ENCODE measurements at regions not wholly inside any gene's neighbourhood (a gene's known extent, or its start where the extent isn't known, plus 50 kb on each side); places are given as distances from the start of the nearest gene placed in this dataset.
"Not testable (repeated sequence)": the region's sequence is repeated elsewhere in the genome, so short reads cannot be mapped to it uniquely, and the experiment has no call there.

DNA sequence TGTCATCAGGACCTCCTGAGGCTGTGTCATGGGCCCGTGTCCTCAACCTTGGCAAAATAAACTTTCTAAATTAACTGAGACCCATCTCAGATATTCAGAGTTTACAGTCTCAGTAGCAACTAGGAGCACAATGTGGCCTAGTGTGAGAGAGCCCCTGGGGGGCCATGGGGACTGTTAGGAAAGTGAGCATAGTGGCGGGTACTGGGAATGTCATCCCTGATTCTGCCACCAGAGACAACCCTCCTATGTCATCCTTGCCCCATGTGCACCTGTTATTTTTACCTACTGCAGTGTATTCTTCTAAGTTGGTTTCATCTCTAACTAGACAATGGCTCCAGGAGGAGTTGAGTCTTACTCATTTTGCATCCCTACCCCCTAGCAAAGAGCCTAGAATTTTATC lies 78.6 kb downstream of the CCDC71L start:
- no peak for TF ChIP-seq RARB (CRISPR knock-in tag; IDR thresholded peaks at IDR 0.05)
- TF ChIP-seq, protein P1, sequence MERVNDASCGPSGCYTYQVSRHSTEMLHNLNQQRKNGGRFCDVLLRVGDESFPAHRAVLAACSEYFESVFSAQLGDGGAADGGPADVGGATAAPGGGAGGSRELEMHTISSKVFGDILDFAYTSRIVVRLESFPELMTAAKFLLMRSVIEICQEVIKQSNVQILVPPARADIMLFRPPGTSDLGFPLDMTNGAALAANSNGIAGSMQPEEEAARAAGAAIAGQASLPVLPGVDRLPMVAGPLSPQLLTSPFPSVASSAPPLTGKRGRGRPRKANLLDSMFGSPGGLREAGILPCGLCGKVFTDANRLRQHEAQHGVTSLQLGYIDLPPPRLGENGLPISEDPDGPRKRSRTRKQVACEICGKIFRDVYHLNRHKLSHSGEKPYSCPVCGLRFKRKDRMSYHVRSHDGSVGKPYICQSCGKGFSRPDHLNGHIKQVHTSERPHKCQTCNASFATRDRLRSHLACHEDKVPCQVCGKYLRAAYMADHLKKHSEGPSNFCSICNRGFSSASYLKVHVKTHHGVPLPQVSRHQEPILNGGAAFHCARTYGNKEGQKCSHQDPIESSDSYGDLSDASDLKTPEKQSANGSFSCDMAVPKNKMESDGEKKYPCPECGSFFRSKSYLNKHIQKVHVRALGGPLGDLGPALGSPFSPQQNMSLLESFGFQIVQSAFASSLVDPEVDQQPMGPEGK (CRISPR knock-in tag; IDR thresholded peaks at IDR 0.05; ENCODE audit: borderline replicate concordance), result no peak
- TF ChIP-seq, protein P2, sequence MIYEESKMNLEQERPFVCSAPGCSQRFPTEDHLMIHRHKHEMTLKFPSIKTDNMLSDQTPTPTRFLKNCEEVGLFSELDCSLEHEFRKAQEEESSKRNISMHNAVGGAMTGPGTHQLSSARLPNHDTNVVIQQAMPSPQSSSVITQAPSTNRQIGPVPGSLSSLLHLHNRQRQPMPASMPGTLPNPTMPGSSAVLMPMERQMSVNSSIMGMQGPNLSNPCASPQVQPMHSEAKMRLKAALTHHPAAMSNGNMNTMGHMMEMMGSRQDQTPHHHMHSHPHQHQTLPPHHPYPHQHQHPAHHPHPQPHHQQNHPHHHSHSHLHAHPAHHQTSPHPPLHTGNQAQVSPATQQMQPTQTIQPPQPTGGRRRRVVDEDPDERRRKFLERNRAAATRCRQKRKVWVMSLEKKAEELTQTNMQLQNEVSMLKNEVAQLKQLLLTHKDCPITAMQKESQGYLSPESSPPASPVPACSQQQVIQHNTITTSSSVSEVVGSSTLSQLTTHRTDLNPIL (CRISPR knock-in tag; IDR thresholded peaks at IDR 0.05; ENCODE audit: low read depth), result no peak
- no peak for TF ChIP-seq TCF4 (CRISPR knock-in tag; IDR thresholded peaks at IDR 0.05; ENCODE audit: borderline replicate concordance)
- TF ChIP-seq, protein P3, sequence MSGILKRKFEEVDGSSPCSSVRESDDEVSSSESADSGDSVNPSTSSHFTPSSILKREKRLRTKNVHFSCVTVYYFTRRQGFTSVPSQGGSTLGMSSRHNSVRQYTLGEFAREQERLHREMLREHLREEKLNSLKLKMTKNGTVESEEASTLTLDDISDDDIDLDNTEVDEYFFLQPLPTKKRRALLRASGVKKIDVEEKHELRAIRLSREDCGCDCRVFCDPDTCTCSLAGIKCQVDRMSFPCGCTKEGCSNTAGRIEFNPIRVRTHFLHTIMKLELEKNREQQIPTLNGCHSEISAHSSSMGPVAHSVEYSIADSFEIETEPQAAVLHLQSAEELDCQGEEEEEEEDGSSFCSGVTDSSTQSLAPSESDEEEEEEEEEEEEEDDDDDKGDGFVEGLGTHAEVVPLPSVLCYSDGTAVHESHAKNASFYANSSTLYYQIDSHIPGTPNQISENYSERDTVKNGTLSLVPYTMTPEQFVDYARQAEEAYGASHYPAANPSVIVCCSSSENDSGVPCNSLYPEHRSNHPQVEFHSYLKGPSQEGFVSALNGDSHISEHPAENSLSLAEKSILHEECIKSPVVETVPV (CRISPR knock-in tag; IDR thresholded peaks at IDR 0.05), result no peak
- no peak for TF ChIP-seq ZNF70 (CRISPR knock-in tag; IDR thresholded peaks at IDR 0.05)
- TF ChIP-seq PPARA (CRISPR knock-in tag; IDR thresholded peaks at IDR 0.05; ENCODE audit: borderline replicate concordance), result no peak
- TF ChIP-seq ZNF8 (CRISPR knock-in tag; IDR thresholded peaks at IDR 0.05), result no peak
- ATAC-seq, result no peak

DNA sequence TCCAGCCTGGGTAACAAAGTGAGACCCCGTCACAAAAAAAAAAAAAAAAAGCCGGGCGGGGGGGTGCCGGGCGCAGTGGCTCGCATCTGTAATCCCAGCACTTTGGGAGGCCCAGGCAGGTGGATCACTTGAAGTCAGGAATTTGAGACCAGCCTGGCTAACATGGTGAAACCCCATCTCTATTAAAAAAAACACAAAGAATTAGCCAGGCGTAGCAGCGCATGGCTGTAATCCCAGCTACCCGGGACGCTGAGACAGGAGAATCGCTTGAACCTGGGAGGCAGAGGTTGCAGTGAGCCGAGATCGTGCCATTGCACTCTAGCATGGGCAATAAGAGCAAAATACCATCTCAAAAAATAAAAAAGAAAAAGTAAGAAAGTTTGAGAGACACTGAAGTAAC lies 81.9 kb downstream of the CCDC71L start:
- ATAC-seq, result not testable (repeated sequence)

DNA sequence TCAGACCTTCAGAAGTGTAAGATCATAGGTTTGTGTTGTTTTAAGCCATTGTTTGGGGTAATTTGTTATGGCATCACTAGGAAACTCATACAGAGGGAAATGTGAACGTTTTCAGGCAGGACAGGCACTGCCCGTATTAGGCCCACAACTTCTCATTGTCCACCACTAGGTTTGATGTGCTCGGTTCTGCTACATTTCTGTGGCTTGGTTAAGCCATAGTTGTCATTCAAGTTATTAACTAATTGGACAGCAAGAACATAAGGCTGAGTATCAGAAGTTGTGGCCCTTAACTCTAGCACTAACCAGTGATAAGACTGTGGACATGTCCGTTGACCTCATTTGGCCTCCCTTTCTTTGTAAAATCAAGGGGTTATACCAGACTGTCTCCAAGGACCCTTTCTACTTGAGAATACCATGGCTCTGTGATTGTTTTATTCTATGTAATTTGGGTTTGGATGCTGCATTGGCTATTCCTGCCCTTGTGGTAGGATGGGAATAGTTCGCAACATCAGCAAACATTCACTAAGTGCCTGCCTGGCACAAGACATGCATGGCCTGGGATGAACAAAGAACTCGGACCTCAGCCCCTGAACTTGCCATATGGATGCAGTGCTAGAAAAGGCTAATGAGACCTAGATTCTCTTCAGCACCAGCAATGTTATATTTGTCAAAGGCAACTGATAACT lies 85.7 kb downstream of the CCDC71L start:
- no peak for ATAC-seq
- no peak for TF ChIP-seq ZFP3 (CRISPR knock-in tag; IDR thresholded peaks at IDR 0.05)
- TF ChIP-seq ZC3H10 (CRISPR knock-in tag; IDR thresholded peaks at IDR 0.05), result no peak
- TF ChIP-seq, protein P4, sequence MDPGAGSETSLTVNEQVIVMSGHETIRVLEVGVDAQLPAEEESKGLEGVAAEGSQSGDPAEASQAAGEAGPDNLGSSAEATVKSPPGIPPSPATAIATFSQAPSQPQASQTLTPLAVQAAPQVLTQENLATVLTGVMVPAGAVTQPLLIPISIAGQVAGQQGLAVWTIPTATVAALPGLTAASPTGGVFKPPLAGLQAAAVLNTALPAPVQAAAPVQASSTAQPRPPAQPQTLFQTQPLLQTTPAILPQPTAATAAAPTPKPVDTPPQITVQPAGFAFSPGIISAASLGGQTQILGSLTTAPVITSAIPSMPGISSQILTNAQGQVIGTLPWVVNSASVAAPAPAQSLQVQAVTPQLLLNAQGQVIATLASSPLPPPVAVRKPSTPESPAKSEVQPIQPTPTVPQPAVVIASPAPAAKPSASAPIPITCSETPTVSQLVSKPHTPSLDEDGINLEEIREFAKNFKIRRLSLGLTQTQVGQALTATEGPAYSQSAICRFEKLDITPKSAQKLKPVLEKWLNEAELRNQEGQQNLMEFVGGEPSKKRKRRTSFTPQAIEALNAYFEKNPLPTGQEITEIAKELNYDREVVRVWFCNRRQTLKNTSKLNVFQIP (CRISPR knock-in tag; IDR thresholded peaks at IDR 0.05; ENCODE audit: borderline replicate concordance, low read depth), result no peak
- no peak for TF ChIP-seq ISL1 (CRISPR knock-in tag; IDR thresholded peaks at IDR 0.05)
- TF ChIP-seq TOX (CRISPR knock-in tag; IDR thresholded peaks at IDR 0.05; ENCODE audit: borderline replicate concordance), result no peak
- TF ChIP-seq, protein P2 (CRISPR knock-in tag; IDR thresholded peaks at IDR 0.05; ENCODE audit: low read depth), result no peak
- no peak for TF ChIP-seq TCF4 (CRISPR knock-in tag; IDR thresholded peaks at IDR 0.05; ENCODE audit: borderline replicate concordance)
- no peak for TF ChIP-seq BACH2 (CRISPR knock-in tag; IDR thresholded peaks at IDR 0.05; ENCODE audit: borderline replicate concordance)
- TF ChIP-seq, protein P1 (CRISPR knock-in tag; IDR thresholded peaks at IDR 0.05; ENCODE audit: borderline replicate concordance), result no peak
- TF ChIP-seq ZNF70 (CRISPR knock-in tag; IDR thresholded peaks at IDR 0.05), result no peak
- TF ChIP-seq ZNF565 (CRISPR knock-in tag; conservative IDR thresholded peaks at IDR 0.05; ENCODE audit: low read depth), result no peak
- no peak for TF ChIP-seq OSR1 (CRISPR knock-in tag; IDR thresholded peaks at IDR 0.05)
- no peak for TF ChIP-seq CSDC2 (CRISPR knock-in tag; IDR thresholded peaks at IDR 0.05)
- TF ChIP-seq SNAI2 (CRISPR knock-in tag; IDR thresholded peaks at IDR 0.05), result no peak
- TF ChIP-seq PPARA (CRISPR knock-in tag; IDR thresholded peaks at IDR 0.05; ENCODE audit: borderline replicate concordance), result no peak
- TF ChIP-seq ARNTL (CRISPR knock-in tag; IDR thresholded peaks at IDR 0.05; ENCODE audit: borderline replicate concordance, low read depth), result no peak

Data from SK-N-SH treated with all-trans-retinoic acid at 6 μM for 48 hours (cell line).